Fibroblast of skin of right quadriceps (primary cell): ENCODE measurements at regions not wholly inside any gene's neighbourhood (a gene's known extent, or its start where the extent isn't known, plus 50 kb on each side); places are given as distances from the start of the nearest gene placed in this dataset.

ENCODE experiments used
- DNase-seq: peaks from one replicate; pipeline ENCODE4 v3.0.0-alpha.2; 2013

- no peak for DNase-seq
Observed at GRCh38 chr7:156274557-156274956, 366.0 kb upstream of the RNF32 start.

- DNase-seq = no peak
Observed at GRCh38 chr7:156261581-156261980, 379.0 kb upstream of the RNF32 start.

- DNase-seq = no peak
Observed at GRCh38 chr7:156257904-156258303, 382.7 kb upstream of the RNF32 start.

DNA sequence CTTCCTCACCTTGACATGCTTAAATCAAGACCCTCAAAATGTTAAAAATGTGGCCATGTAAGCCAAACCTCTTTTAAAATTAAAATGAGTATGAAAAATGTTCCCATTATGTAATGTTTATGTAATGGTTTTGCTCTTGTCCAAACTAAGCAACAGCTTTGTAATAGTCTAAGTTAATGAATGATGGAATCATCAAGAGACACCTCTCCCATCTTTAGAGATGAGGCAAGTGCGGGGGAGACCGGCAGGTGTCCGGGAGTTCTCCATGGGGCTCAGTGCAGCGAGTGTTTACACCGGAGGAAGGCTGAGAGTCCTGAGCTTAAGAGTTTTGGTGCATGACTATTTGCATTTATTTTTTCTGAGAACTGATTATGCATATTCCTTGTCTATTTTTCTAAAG lies 384.9 kb upstream of the RNF32 start:
- DNase-seq = no peak

- no peak for DNase-seq
Observed at GRCh38 chr7:156251861-156252260, 388.7 kb upstream of the RNF32 start.

DNA sequence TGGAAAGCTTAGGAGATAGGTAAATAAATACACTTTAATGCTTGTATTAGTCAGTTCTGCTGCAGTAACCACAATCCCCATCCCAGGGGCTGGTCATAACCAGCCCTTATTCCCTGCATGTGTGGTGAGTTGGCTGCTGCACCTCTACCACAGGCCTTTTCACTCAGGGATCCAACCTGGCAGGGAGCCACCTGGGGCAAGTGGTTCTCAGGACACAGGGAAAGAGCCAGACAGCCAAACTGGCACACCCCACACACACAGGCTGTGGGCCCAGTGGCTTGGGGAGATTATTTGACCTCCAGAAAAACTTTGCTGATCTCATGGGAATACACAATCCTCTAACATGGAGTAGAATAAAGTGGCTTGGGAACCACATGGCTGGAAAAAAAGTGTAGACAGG lies 400.0 kb upstream of the RNF32 start:
- DNase-seq = no peak

DNA sequence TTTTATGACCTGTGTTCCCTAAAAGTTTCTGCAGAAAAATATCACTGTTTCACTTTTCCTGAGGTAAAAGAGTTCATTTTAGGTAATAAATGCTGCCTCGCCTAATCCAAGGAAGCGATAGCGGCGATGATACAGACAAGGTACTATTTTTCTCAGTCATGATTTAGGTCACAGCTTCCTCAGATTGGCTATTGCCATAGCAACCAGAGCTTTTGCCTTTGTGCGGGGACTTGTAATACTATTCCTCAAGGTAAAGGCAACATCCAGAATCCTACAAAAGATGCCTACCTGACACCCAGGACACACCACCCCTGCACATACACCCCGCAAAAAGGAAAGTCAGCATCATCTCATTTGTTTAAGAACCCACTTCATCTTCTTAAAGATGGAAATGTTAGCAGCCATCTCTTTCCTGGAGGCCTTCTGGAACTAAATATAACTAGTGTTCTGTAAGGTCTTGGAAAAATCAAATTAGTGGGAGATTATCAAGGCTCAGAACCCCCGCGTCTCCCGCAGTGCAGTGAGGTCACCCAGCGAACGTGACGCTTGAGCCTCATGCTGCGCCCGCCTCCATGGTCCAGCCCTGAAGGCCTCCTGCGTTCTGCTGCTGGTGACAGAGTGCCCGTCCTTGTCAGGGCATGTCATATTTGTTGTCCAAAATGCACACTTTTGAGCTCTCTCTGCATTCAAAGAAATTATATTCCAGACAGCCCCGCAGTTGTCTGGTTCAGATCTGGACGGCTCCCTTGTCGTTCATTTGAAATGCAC lies 402.0 kb upstream of the RNF32 start:
- no peak for DNase-seq

GRCh38 chr7:156237614-156238013 lies 403.0 kb upstream of the RNF32 start:
- no peak for DNase-seq

DNA sequence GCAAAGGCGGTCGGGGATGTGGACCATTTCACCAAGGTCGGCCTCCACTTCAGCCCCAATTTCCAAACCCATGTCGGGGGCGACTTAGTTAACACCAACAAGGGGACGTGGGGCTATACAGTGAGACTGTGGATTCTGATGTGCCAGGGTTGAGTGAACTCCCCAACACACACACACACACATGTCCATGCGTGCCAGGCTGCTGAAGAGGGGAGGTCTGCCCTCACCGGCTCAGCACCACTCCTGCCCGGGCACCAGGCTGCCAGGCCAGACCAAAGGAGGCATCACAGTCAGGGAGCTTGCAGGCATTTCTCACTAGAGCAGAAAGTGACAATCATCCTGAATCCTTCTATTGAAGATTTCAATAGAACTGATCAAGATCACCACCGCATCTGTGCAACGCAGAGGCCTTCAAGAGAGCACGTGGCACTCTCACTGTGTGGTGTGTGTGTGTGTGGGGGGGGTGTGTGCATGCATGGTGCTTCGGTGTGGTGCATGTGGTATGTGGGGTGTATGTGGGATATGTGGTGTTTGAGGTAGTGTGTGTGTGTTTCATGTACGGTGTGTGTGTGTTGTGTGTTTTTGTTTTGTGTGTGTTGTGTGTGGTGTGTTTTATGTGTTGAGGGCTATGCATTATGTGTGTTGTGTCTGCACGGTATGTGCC lies 403.5 kb upstream of the RNF32 start:
- no peak for DNase-seq

GRCh38 chr7:156236181-156236889 lies 404.2 kb upstream of the RNF32 start:
- no peak for DNase-seq

GRCh38 chr7:156234666-156235494 lies 405.7 kb upstream of the RNF32 start:
- DNase-seq = no peak

DNA sequence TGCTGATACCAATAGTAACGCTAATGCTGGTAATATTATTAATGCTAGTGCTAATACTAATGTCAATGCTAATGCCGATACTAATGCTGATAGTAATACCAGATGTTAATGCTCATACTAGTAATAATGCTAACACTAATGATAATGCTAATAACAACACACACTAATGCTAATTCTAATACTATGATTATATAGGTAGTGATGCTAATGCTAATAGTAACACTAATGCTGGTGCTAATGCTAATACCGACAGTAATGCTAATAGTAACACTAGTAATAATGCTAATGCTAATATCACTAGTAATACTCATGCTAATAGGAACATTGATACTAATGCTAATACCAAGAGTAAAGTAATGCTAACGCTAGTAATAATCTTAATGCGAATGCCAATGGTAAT lies 406.4 kb upstream of the RNF32 start:
- DNase-seq = no peak

GRCh38 chr7:156232931-156233705 lies 407.5 kb upstream of the RNF32 start:
- DNase-seq = no peak

DNA sequence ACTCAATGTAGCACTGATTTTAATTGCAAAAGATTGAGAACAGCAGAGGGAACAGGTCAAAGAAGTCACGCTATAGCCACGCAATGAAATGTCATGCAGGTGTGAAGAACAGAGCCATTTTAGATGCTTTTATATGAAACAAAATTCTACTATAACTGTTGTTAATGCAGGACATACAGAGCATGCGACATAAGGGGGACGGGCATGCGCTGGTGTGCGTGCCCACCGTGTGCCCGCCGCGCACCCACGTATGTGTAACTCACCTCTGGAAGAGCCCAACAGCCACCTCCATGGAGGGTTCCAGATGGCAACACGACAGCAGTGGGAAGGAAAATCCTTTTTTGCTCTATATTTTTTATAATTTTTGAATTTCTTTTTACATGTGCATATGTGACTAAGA lies 410.0 kb upstream of the RNF32 start:
- DNase-seq = no peak

- no peak for DNase-seq
Observed at GRCh38 chr7:156224833-156225225, 412.6 kb upstream of the SHH start.

DNA sequence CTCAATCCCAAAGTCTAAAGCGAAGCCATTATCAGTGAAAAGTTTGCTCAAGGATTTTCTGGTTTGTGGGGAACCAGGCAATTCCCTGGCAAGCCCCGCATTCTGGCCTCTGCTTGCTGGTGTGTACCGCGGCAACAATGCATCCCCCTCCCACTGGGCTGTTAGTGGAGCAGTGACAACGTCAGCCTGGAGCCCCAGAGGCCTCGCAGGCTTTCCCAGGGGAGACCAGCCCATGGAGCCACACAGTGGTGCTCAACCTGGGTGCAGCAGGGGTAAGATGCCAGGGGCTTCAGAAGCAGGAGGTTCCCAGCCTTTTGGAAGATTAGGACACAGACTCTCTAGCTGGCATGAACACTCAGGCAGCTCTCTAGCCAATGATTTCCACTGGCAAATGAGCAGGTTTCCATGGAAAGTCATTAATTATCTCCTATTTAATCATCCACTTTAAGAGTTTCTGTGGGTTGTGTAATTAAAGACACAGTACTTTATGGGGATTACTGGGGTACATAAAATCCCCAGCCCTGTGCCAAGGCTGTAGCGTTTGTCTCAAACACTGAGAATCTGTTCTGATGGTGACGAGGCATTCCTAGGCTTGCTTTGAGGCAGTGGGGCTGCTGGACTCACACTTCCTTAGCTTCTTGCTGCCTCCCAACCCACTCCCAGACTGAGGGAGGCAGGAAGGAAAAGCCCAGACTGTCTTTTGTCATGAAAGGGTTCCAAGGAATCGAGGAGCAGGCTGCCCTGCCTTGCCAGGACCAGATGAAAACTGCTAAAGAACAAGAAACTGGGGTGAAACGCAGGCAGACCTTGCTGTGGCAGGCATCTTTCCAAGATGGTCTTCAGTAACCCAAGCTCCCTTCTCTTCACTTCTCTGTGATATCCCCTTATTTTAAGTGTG lies 411.9 kb upstream of the SHH start:
- no peak for DNase-seq

- no peak for DNase-seq
Observed at GRCh38 chr7:156222611-156223010, 410.3 kb upstream of the SHH start.

GRCh38 chr7:156222151-156222550 lies 409.9 kb upstream of the SHH start:
- DNase-seq = no peak

DNA sequence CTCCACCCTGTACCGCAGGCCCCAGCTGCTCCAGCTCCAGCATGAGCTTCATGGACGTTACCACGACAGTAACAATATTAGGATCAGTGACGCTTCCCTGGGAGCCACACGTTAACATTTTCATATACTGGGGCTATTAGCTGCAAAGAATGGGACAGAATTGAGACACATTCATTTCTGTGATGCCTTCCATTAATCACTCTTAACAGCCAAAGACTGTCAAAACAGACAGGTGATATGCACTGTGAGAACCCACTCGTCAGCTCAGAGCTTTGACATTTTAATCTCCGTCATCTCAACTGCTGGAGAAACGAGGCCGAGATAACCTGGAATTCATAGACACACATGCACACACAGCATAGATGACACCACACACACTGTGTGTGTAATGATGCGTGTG lies 408.4 kb upstream of the SHH start:
- no peak for DNase-seq

DNA sequence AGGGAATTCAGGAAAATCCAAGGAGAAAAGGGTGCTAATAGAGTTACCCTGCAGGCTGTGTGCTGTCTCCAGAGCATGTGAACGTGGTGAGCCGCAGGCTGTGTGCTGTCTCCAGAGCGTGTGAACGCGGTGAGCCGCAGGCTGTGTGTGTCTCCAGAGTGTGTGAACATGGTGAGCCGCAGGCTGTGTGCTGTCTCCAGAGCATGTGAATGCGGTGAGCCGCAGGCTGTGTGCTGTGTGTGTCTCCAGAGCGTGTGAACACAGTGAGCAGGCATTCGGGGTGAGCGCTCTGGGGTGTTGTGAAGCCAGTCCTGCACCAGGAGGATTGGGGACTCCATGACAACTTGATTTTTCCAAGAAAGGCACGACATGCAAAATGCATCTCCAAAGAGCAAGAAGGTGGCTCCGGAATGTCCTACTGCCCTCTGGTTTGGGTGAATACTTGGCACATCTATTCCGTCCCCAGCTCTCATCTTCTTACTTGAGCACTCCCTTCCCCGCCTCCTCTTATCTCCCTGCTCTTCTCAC lies 407.9 kb upstream of the SHH start:
- no peak for DNase-seq
